HCT116 (cell line): ENCODE measurements at regions not wholly inside any gene's neighbourhood (a gene's known extent, or its start where the extent isn't known, plus 50 kb on each side); places are given as distances from the start of the nearest gene placed in this dataset.
"Not testable (repeated sequence)": the region's sequence is repeated elsewhere in the genome, so short reads cannot be mapped to it uniquely, and the experiment has no call there.

Experiments used
- ATAC-seq: fragments of 200-7000 bp; cut with Tn5 transposase; 2 replicates; pipeline ENCODE4 v1.9.1; 2020; ENCODE audit warnings: mild to moderate bottlenecking, moderate library complexity
- BruUV-seq: library from RNA; stranded (reverse); fragments of 400-500 nt; replicated peaks from 2 replicates; lab custom pipeline; 2021; lab: Mats Ljungman, UMichigan
- CTCF ChIA-PET: fragments of 300-600 bp; sonication (Branson Sonifier 250); formaldehyde crosslinking; loops from one replicate; lab custom pipeline; 2021; ENCODE audit warnings: antibody characterized with exemption; lab: Charles Lee
- POLR2A ChIA-PET: fragments of 300-600, 350-600 bp; sonication (Branson Sonifier 250); formaldehyde crosslinking; loops from one replicate; lab custom pipeline; 2021; ENCODE audit warnings: antibody characterized with exemption; lab: Charles Lee
- RAD21 ChIA-PET, 2 experiments: fragments of 300-600 bp; sonication (Branson Sonifier 250); formaldehyde crosslinking; loops; one replicate each; lab custom pipeline; 2023; ENCODE audit warnings: low total read pairs in 2 of 2; ENCODE audit not compliant: uncharacterized antibody in 2 of 2, unreplicated experiment in 2 of 2, low non-redundant PET in 1 of 2; lab: Charles Lee
- DNase-seq: peaks from one replicate; pipeline ENCODE4 v3.0.0-alpha.2; 2010; ENCODE audit warnings: low read depth, low spot score
- H2AFZ ChIP-seq: fragments of 200-600 bp; shearing (Covaris generic), sonication (generic); 2 replicates; pipeline ENCODE4 v1.6.1; 2017; ENCODE audit warnings: low read depth, mixed run types, mixed read lengths, antibody characterized with exemption, low read length; ENCODE audit not compliant: poor library complexity, severe bottlenecking
- H3K27ac ChIP-seq: 2 replicates; pipeline ENCODE4 v1.5.1; 2012; ENCODE audit warnings: low read depth, low read length
- H3K27me3 ChIP-seq: fragments of 200-600 bp; sonication (generic); 2 replicates; pipeline ENCODE4 v1.6.1; 2016; ENCODE audit warnings: mixed run types, low read length, mixed read lengths; ENCODE audit not compliant: insufficient read depth
- H3K36me3 ChIP-seq, 2 experiments: fragments of 200-500 bp in 1 of 2; fragments of 200-600 bp in 1 of 2; sonication (Bioruptor generic) in 1 of 2; sonication (generic) in 1 of 2; 2 replicates each; pipeline versions ENCODE4 v1.5.1 to v1.6.1; 2014 to 2016; ENCODE audit warnings: low read length in 2 of 2, inconsistent platforms in 1 of 2, mixed read lengths in 1 of 2, mixed run types in 1 of 2; ENCODE audit not compliant: insufficient read depth in 2 of 2, control insufficient read depth in 1 of 2
- H3K4me1 ChIP-seq, 2 experiments: fragments of 200-600 bp in 1 of 2; sonication (generic) in 1 of 2; 2 replicates each; pipeline versions ENCODE4 v1.5.1 to v1.6.1; 2012 to 2017; ENCODE audit warnings: low read length in 2 of 2, inconsistent platforms in 1 of 2, mild to moderate bottlenecking in 1 of 2, mixed read lengths in 1 of 2, mixed run types in 1 of 2, moderate library complexity in 1 of 2; ENCODE audit not compliant: insufficient read depth in 2 of 2, control insufficient read depth in 1 of 2
- H3K4me2 ChIP-seq: fragments of 200-600 bp; sonication (generic); 2 replicates; pipeline ENCODE4 v1.6.1; 2017; ENCODE audit warnings: mixed run types, low read length, mixed read lengths
- H3K4me3 ChIP-seq, 2 experiments: fragments of 200-600 bp in 1 of 2; sonication (generic) in 1 of 2; replicated peaks in 1 of 2; 2 replicates each; pipeline ENCODE4 v1.5.1; 2011 to 2016; ENCODE audit warnings: low read length in 2 of 2, control low read depth in 1 of 2, low read depth in 1 of 2, mild to moderate bottlenecking in 1 of 2, mixed read lengths in 1 of 2, mixed run types in 1 of 2
- H3K79me2 ChIP-seq: fragments of 200-600 bp; sonication (generic); 2 replicates; pipeline ENCODE4 v1.6.1; 2017; ENCODE audit warnings: mild to moderate bottlenecking, mixed run types, low read length, moderate library complexity, mixed read lengths; ENCODE audit not compliant: insufficient read depth
- H3K9ac ChIP-seq: fragments of 200-600 bp; sonication (generic); 2 replicates; pipeline ENCODE4 v1.6.1; 2016; ENCODE audit warnings: low read length, mixed read lengths
- H3K9me2 ChIP-seq: fragments of 200-600 bp; sonication (generic), shearing (Covaris generic); 2 replicates; pipeline ENCODE4 v1.6.1; 2017; ENCODE audit warnings: mixed run types, mild to moderate bottlenecking, moderate library complexity; ENCODE audit not compliant: insufficient read depth
- H3K9me3 ChIP-seq, 2 experiments: fragments of 200-500 bp in 1 of 2; fragments of 200-600 bp in 1 of 2; sonication (Bioruptor generic) in 1 of 2; sonication (generic) in 1 of 2; 2 replicates each; pipeline ENCODE4 v1.6.1; 2014 to 2017; ENCODE audit warnings: low read length in 2 of 2, mixed read lengths in 2 of 2, inconsistent platforms in 1 of 2, low read depth in 1 of 2, mild to moderate bottlenecking in 1 of 2, mixed run types in 1 of 2, moderate library complexity in 1 of 2; ENCODE audit not compliant: control insufficient read depth in 1 of 2, insufficient read depth in 1 of 2
- H4K20me1 ChIP-seq: fragments of 200-600 bp; sonication (generic), shearing (Covaris generic); 2 replicates; pipeline ENCODE4 v1.6.1; 2017; ENCODE audit warnings: mixed run types, mild to moderate bottlenecking, moderate library complexity; ENCODE audit not compliant: insufficient read depth
- ELF1 ChIP-seq: IDR thresholded peaks from 2 replicates; pipeline ENCODE4 v1.6.1; 2012; ENCODE audit warnings: low read depth, borderline replicate concordance
- FOSL1 ChIP-seq: IDR thresholded peaks from 2 replicates; pipeline ENCODE4 v1.6.1; 2012; ENCODE audit warnings: low read depth
- SIN3A ChIP-seq: IDR thresholded peaks from 2 replicates; pipeline ENCODE4 v1.6.1; 2012; ENCODE audit warnings: low read depth
- SP1 ChIP-seq: IDR thresholded peaks from 2 replicates; pipeline ENCODE4 v1.6.1; 2012; ENCODE audit warnings: low read depth
- YY1 ChIP-seq: IDR thresholded peaks from 2 replicates; pipeline ENCODE4 v1.6.1; 2011; ENCODE audit warnings: low read length, low read depth, moderate library complexity, mild to moderate bottlenecking; ENCODE audit not compliant: insufficient replicate concordance; ENCODE audit errors: extremely low read depth
- ZNF274 ChIP-seq: fragments of 200-500 bp; sonication (Bioruptor generic); IDR thresholded peaks from 2 replicates; pipeline ENCODE4 v1.6.1; 2014; ENCODE audit warnings: mild to moderate bottlenecking, low read depth, low read length, inconsistent platforms
- intact Hi-C: fragments of 100-400 bp; cut with micrococcal nuclease; formaldehyde crosslinking; loops from 2 replicates; pipeline ENCODE4 v1.10.0; 2022
- TF ChIP-seq, protein P1 (sequence below): IDR thresholded peaks from 2 replicates; pipeline ENCODE4 v1.6.1; 2011; ENCODE audit warnings: mild to moderate bottlenecking, low read length, moderate library complexity; ENCODE audit not compliant: insufficient replicate concordance; ENCODE audit errors: extremely low read depth

DNA sequence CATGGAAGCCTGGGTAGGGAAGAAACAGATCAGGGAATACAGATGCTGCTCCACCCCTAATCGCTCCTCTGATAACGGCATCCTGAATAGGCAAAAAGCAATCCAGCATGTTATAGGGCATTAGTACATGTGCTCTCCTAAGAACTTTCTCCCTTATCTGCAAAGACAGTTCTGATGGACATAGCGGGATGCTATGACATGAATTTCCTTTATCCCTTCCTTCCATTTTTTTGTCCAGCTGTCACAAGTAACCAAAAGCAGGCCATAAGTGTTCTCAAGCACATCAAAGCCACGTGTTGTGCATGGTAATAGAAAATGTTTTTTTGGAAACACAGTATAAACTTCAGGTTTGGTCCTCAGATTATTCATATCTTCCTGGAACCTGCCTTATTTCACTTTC lies 141.4 kb upstream of the MON1B start:
- intact Hi-C loops, result no loop called here
- POLR2A ChIA-PET, result no interaction called here
- RAD21 ChIA-PET, result no interaction called here

DNA sequence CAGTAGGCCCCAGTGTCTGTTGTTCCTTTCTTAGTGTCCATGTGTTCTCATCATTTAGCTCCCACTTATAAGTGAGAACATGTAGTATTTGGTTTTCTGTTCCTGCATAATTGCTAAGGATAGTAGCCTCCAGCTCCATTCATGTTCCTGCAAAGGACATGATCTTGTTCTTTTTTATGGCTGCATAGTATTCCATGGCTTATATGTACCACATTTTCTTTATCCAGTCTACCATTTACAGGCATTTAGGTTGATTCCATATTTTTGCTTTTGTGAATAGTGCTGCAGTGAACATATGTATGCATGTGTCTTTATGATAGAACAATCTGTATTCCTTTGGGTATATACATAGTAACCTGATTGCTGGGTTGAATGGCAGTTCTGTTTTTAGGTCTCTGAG lies 134.4 kb upstream of the MON1B start:
- H2AFZ ChIP-seq, H3K4me1 ChIP-seq, H3K36me3 ChIP-seq, H3K4me3 ChIP-seq, H3K9me3 ChIP-seq, H3K4me2 ChIP-seq, RAD21 ChIA-PET, H3K27me3 ChIP-seq, H3K79me2 ChIP-seq, H3K9me2 ChIP-seq, POLR2A ChIA-PET, intact Hi-C loops, H3K9ac ChIP-seq, H4K20me1 ChIP-seq, H3K27ac ChIP-seq, DNase-seq, CTCF ChIA-PET, BruUV-seq, ATAC-seq: not testable (repeated sequence)

More for the DNA sequence above, 141.4 kb upstream of the MON1B start:
- Histone ChIP-seq H3K36me3 (no peaks in the 10 kb centered on the region), H3K9me2 (no peaks in the 10 kb centered on the region), H3K9me3 (no peaks in the 10 kb centered on the region), H3K4me2 (no peak overlapping the region), H3K4me3 (no peak overlapping the region), H3K4me1 (no peaks in the 10 kb centered on the region), H2AFZ (no peak overlapping the region), H4K20me1 (no peaks in the 10 kb centered on the region), H3K27me3 (peaks cover 17% of the 10 kb centered on the region; the same call in 1 of the 2 replicates), H3K9ac (no peak overlapping the region), H3K79me2 (no peaks in the 10 kb centered on the region), H3K27ac (no peak overlapping the region)
- no peak for DNase-seq
- no peak for ATAC-seq
- TF ChIP-seq ZNF274 (no peak), SIN3A (no peak), FOSL1 (no peak), SP1 (no peak), ELF1 (no peak), YY1 (no peak)
- TF ChIP-seq, protein P1, sequence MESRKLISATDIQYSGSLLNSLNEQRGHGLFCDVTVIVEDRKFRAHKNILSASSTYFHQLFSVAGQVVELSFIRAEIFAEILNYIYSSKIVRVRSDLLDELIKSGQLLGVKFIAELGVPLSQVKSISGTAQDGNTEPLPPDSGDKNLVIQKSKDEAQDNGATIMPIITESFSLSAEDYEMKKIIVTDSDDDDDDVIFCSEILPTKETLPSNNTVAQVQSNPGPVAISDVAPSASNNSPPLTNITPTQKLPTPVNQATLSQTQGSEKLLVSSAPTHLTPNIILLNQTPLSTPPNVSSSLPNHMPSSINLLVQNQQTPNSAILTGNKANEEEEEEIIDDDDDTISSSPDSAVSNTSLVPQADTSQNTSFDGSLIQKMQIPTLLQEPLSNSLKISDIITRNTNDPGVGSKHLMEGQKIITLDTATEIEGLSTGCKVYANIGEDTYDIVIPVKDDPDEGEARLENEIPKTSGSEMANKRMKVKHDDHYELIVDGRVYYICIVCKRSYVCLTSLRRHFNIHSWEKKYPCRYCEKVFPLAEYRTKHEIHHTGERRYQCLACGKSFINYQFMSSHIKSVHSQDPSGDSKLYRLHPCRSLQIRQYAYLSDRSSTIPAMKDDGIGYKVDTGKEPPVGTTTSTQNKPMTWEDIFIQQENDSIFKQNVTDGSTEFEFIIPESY, result no peak
- BruUV-seq, result no TSS peak
- CTCF ChIA-PET, result no interaction called here
